SK-N-MC (cell line): ENCODE measurements at regions not wholly inside any gene's neighbourhood (a gene's known extent, or its start where the extent isn't known, plus 50 kb on each side); places are given as distances from the start of the nearest gene placed in this dataset.

Experiments used
- EZH2 ChIP-seq: fragments of 200-600 bp; sonication (generic); IDR thresholded peaks from one replicate; pipeline ENCODE4 v1.6.1; 2017; ENCODE audit warnings: antibody characterized with exemption
- FOXP2 ChIP-seq: optimal IDR thresholded peaks from 2 replicates; pipeline ENCODE3; 2011; ENCODE audit warnings: mild to moderate bottlenecking, moderate library complexity; ENCODE audit not compliant: insufficient read depth; ENCODE audit errors: extremely low read length, control extremely low read depth
- POLR2AphosphoS5 ChIP-seq: IDR thresholded peaks from 2 replicates; pipeline ENCODE4 v1.6.1; 2012; ENCODE audit warnings: mild to moderate bottlenecking, low read depth, low read length, borderline replicate concordance

DNA sequence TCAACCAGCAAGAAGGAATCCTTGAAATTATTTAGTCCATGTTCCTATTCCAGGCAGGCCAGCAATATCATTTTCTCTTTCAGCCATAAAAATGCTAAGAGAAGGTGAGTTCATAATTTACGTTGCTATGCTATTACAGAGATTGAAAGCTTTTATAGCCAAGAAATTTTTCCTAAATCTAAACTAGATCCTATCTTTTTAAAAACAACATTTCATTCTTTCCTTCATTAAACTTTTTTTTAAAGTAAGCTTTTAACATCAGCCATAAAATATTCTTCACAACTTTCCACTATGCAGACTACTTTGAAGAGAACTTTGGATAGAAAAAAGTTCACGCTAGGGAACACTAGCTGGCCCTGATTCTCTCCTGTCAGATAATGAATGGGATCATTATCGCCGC lies 159.8 kb downstream of the RPS12 start:
- TF ChIP-seq EZH2 = no peak
- TF ChIP-seq POLR2AphosphoS5 = no peak
- TF ChIP-seq FOXP2 = no peak
